ENCODE measurements at regions not wholly inside any gene's neighbourhood (a gene's known extent, or its start where the extent isn't known, plus 50 kb on each side); places are given as distances from the start of the nearest gene placed in this dataset.

DNA sequence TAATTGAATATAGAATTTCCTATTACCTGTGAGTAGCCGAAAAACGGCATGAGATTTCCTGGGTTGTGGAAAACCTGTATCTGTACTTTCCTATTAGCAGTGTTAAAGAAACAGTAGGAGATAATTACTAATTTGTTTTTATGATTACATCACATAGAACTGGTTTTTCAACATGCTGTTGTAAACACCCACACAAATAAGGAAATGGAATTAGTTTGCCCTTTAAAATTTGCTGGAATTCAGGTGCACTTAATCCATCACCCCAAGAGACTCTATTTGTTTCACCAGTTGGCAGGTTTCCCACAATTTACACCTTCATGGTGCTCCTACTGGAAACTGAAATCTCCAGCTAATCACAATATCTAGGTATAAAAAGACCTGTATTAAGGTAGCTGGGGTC, 274.1 kb upstream of the SLC8A1 start:
- peak; percentile 58 for DNase-seq (ENCODE audit: low read depth)
- no peak for TF ChIP-seq CTCF (IDR thresholded peaks at IDR 0.05; ENCODE audit: insufficient read depth, low read depth, low read length, missing control alignments)
- no peak overlapping the region for H3K4me3 ChIP-seq (ENCODE audit: low read length)

DNA sequence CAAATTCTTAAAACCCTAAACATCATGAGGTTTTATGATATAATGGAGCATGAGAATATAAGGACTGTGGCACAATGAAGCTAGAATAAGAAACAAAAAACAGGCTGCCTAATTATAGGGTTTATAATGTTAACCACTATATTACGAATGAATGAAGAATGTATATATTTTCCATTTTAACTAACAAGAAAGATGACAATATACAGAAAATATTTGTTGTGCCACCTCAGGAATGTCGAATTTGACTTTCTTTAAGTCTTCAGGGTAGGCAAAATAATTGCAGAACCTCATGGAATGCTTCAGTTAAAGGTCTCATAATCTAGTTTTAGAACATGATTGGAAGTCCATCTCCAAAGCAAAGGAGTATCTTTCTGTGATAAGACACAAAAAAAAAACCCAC, 282.9 kb upstream of the SLC8A1 start:
- no peak for DNase-seq (ENCODE audit: low read depth)
- TF ChIP-seq CTCF (IDR thresholded peaks at IDR 0.05; ENCODE audit: insufficient read depth, low read depth, low read length, missing control alignments) = no peak

DNA sequence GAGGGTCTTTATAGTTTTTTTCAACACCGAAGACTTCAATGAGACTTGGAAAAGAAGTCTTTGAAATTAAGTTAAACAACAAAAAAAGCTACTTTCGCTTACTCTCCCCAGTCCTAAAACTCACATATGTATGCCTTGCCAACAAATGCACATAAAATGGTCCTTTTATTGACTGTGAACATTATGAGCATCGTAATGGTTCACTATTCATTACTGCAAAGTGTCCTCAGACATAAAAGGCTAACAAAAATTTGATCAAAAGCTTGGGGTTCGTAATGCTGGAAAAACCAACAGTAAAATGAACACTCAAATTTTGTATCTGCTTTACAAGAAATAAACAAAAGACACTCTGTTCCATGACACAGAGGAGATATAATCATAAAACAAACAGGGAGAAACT, 285.3 kb upstream of the SLC8A1 start:
- H3K4me3 ChIP-seq (ENCODE audit: low read length) = no peak overlapping the region
- TF ChIP-seq CTCF (IDR thresholded peaks at IDR 0.05; ENCODE audit: insufficient read depth, low read depth, low read length, missing control alignments) = no peak
- DNase-seq (ENCODE audit: low read depth) = no peak

More for the DNA sequence above, 282.9 kb upstream of the SLC8A1 start:
- H3K4me3 ChIP-seq (ENCODE audit: low read length) = no peak overlapping the region

GRCh38 chr2:40740419-40740818, 288.5 kb upstream of the SLC8A1 start:
- H3K4me3 ChIP-seq (ENCODE audit: low read length) = no peak overlapping the region
- no peak for TF ChIP-seq CTCF (IDR thresholded peaks at IDR 0.05; ENCODE audit: insufficient read depth, low read depth, low read length, missing control alignments)
- peak; percentile 44 for DNase-seq (ENCODE audit: low read depth)

- no peak for TF ChIP-seq CTCF (IDR thresholded peaks at IDR 0.05; ENCODE audit: insufficient read depth, low read depth, low read length, missing control alignments)
- no peak overlapping the region for H3K4me3 ChIP-seq (ENCODE audit: low read length)
- DNase-seq (ENCODE audit: low read depth) = peak; percentile 49
Measured at GRCh38 chr2:40741532-40741931, 289.6 kb upstream of the SLC8A1 start.

DNA sequence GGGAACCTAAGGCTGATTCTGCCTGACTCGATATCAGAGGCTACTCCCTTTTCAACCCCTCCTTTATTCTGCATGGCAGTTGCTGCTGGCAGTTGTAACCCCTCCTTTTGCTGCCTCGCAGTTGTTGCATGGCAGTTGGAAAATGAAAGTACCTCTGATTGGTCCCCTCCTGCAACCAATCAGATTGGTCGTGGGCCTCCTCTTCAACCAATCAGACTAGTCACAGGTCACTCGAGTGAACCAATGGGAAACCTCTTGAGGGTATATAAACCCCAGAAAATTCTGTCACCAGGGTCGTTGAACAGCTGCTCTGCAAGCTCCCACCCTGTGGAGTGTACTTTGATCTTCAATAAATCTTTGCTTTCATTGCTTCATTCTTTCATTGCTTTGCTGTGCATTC, 294.3 kb upstream of the SLC8A1 start:
- no peak overlapping the region for H3K4me3 ChIP-seq (ENCODE audit: low read length)
- DNase-seq (ENCODE audit: low read depth) = no peak
- TF ChIP-seq CTCF (IDR thresholded peaks at IDR 0.05; ENCODE audit: insufficient read depth, low read depth, low read length, missing control alignments) = no peak

GRCh38 chr2:40751981-40752380, 300.1 kb upstream of the SLC8A1 start:
- TF ChIP-seq CTCF (IDR thresholded peaks at IDR 0.05; ENCODE audit: insufficient read depth, low read depth, low read length, missing control alignments) = no peak
- H3K4me3 ChIP-seq (ENCODE audit: low read length) = no peak overlapping the region
- DNase-seq (ENCODE audit: low read depth) = peak; percentile 20
